ENCODE measurements at regions not wholly inside any gene's neighbourhood (a gene's known extent, or its start where the extent isn't known, plus 50 kb on each side); places are given as distances from the start of the nearest gene placed in this dataset.

GRCh38 chr7:31203551-31203950 lies 137.0 kb downstream of the NEUROD6 start:
- Mint-ChIP-seq H3K36me3 (ENCODE audit: low read depth, unreplicated experiment) (no peaks in the 10 kb centered on the region), H3K27ac (ENCODE audit: unreplicated experiment) (no peak overlapping the region), H3K4me1 (ENCODE audit: low read depth, unreplicated experiment) (no peaks in the 10 kb centered on the region), H3K27me3 (ENCODE audit: low read depth, unreplicated experiment) (peaks cover 17% of the 10 kb centered on the region), H3K9me3 (ENCODE audit: unreplicated experiment) (peaks cover 6% of the 10 kb centered on the region), H3K4me3 (ENCODE audit: unreplicated experiment) (no peak overlapping the region)
- Histone ChIP-seq H4K20me1 (ENCODE audit: insufficient read depth, low read length) (no peaks in the 10 kb centered on the region), H3K27me3 (ENCODE audit: insufficient read depth, low read length) (no peaks in the 10 kb centered on the region), H3K4me3 (ENCODE audit: insufficient read depth, low read depth, low read length) (no peak overlapping the region), H3K9me3 (ENCODE audit: insufficient read depth, low read depth, low read length) (no peaks in the 10 kb centered on the region), H3K4me2 (ENCODE audit: low read length) (no peak overlapping the region), H3K79me2 (ENCODE audit: insufficient read depth, low read length) (no peaks in the 10 kb centered on the region), H3K27ac (ENCODE audit: low read depth, low read length) (no peak overlapping the region), H2AFZ (ENCODE audit: low read depth, low read length) (no peak overlapping the region), H3K9ac (ENCODE audit: low read length) (no peak overlapping the region), H3K4me1 (ENCODE audit: insufficient read depth, low read length) (no peaks in the 10 kb centered on the region), H3K36me3 (ENCODE audit: insufficient read depth, low read length) (no peaks in the 10 kb centered on the region)
- no peak for FAIRE-seq
- TF ChIP-seq, protein P1, sequence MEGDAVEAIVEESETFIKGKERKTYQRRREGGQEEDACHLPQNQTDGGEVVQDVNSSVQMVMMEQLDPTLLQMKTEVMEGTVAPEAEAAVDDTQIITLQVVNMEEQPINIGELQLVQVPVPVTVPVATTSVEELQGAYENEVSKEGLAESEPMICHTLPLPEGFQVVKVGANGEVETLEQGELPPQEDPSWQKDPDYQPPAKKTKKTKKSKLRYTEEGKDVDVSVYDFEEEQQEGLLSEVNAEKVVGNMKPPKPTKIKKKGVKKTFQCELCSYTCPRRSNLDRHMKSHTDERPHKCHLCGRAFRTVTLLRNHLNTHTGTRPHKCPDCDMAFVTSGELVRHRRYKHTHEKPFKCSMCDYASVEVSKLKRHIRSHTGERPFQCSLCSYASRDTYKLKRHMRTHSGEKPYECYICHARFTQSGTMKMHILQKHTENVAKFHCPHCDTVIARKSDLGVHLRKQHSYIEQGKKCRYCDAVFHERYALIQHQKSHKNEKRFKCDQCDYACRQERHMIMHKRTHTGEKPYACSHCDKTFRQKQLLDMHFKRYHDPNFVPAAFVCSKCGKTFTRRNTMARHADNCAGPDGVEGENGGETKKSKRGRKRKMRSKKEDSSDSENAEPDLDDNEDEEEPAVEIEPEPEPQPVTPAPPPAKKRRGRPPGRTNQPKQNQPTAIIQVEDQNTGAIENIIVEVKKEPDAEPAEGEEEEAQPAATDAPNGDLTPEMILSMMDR (IDR thresholded peaks at IDR 0.05; ENCODE audit: insufficient read depth, low read depth, low read length), result no peak
- no peak for TF ChIP-seq EZH2 (IDR thresholded peaks at IDR 0.05; ENCODE audit: insufficient read depth, low read length)
- DNase-seq (ENCODE audit: low read depth), result no peak

DNA sequence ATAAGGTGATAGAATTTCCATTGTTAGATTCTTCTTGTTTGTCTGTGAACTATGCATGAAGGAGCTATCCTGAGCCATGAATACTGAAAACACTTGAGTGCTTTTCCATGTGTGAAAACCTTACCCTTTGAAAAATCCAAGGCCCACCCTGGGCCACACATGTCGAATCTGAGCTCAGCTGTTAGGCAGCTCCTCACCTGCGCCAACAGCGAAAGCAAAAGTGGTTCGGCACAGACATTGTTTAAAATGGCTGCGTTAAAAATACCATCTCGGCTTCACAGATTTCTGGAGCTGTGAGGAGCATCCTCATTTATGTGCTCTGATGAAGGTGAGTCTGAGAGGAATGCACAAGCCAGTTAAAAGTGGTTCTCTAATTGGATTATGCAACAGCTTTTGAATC lies 137.7 kb downstream of the NEUROD6 start:
- Histone ChIP-seq H2AFZ (ENCODE audit: low read depth, low read length) (no peak overlapping the region), H3K4me2 (ENCODE audit: low read length) (no peak overlapping the region), H3K4me3 (ENCODE audit: insufficient read depth, low read depth, low read length) (no peak overlapping the region), H4K20me1 (ENCODE audit: insufficient read depth, low read length) (no peaks in the 10 kb centered on the region), H3K27ac (ENCODE audit: low read depth, low read length) (no peak overlapping the region), H3K4me1 (ENCODE audit: insufficient read depth, low read length) (no peaks in the 10 kb centered on the region), H3K9me3 (ENCODE audit: insufficient read depth, low read depth, low read length) (no peaks in the 10 kb centered on the region), H3K36me3 (ENCODE audit: insufficient read depth, low read length) (no peaks in the 10 kb centered on the region), H3K79me2 (ENCODE audit: insufficient read depth, low read length) (no peaks in the 10 kb centered on the region), H3K27me3 (ENCODE audit: insufficient read depth, low read length) (no peaks in the 10 kb centered on the region), H3K9ac (ENCODE audit: low read length) (no peak overlapping the region)
- H3K9me3 Mint-ChIP-seq (ENCODE audit: unreplicated experiment), result peaks cover 8% of the 10 kb centered on the region
- H3K27ac Mint-ChIP-seq (ENCODE audit: unreplicated experiment), result no peak overlapping the region
- H3K4me1 Mint-ChIP-seq (ENCODE audit: low read depth, unreplicated experiment), result no peaks in the 10 kb centered on the region
- peaks cover 17% of the 10 kb centered on the region for H3K27me3 Mint-ChIP-seq (ENCODE audit: low read depth, unreplicated experiment)
- DNase-seq (ENCODE audit: low read depth) (no peak), FAIRE-seq (no peak)
- H3K4me3 Mint-ChIP-seq (ENCODE audit: unreplicated experiment), result no peak overlapping the region
- no peaks in the 10 kb centered on the region for H3K36me3 Mint-ChIP-seq (ENCODE audit: low read depth, unreplicated experiment)
- no peak for TF ChIP-seq EZH2 (IDR thresholded peaks at IDR 0.05; ENCODE audit: insufficient read depth, low read length)
- TF ChIP-seq, protein P1 (IDR thresholded peaks at IDR 0.05; ENCODE audit: insufficient read depth, low read depth, low read length), result no peak

GRCh38 chr7:31192986-31193385 lies 140.9 kb downstream of the ADCYAP1R1 start:
- H2AFZ ChIP-seq (ENCODE audit: low read depth, low read length), result peak overlapping the region; percentile 64
- no peaks in the 10 kb centered on the region for H3K27me3 ChIP-seq (ENCODE audit: insufficient read depth, low read length)
- H3K4me2 ChIP-seq (ENCODE audit: low read length), result peak overlapping the region; percentile 72
- H3K4me1 Mint-ChIP-seq (ENCODE audit: low read depth, unreplicated experiment), result no peaks in the 10 kb centered on the region
- no peak overlapping the region for H3K27ac ChIP-seq (ENCODE audit: low read depth, low read length)
- H3K9me3 ChIP-seq (ENCODE audit: insufficient read depth, low read depth, low read length), result no peaks in the 10 kb centered on the region
- H3K36me3 Mint-ChIP-seq (ENCODE audit: low read depth, unreplicated experiment), result no peaks in the 10 kb centered on the region
- H4K20me1 ChIP-seq (ENCODE audit: insufficient read depth, low read length), result no peaks in the 10 kb centered on the region
- DNase-seq (ENCODE audit: low read depth) (peak; percentile 14), FAIRE-seq (no peak)
- peaks cover 10% of the 10 kb centered on the region for H3K27me3 Mint-ChIP-seq (ENCODE audit: low read depth, unreplicated experiment)
- no peaks in the 10 kb centered on the region for H3K79me2 ChIP-seq (ENCODE audit: insufficient read depth, low read length)
- H3K9me3 Mint-ChIP-seq (ENCODE audit: unreplicated experiment), result no peaks in the 10 kb centered on the region
- TF ChIP-seq EZH2 (IDR thresholded peaks at IDR 0.05; ENCODE audit: insufficient read depth, low read length), result no peak
- TF ChIP-seq, protein P1 (IDR thresholded peaks at IDR 0.05; ENCODE audit: insufficient read depth, low read depth, low read length), result peak; percentile 67
- no peak overlapping the region for H3K4me3 ChIP-seq (ENCODE audit: insufficient read depth, low read depth, low read length)
- H3K27ac Mint-ChIP-seq (ENCODE audit: unreplicated experiment), result no peak overlapping the region
- H3K4me3 Mint-ChIP-seq (ENCODE audit: unreplicated experiment), result no peak overlapping the region
- H3K36me3 ChIP-seq (ENCODE audit: insufficient read depth, low read length), result no peaks in the 10 kb centered on the region
- H3K4me1 ChIP-seq (ENCODE audit: insufficient read depth, low read length), result peaks cover 3% of the 10 kb centered on the region
- no peak overlapping the region for H3K9ac ChIP-seq (ENCODE audit: low read length)

Measured in astrocyte (in vitro differentiated cells and primary cell).